MCF 10A (cell line): ENCODE measurements at regions not wholly inside any gene's neighbourhood (a gene's known extent, or its start where the extent isn't known, plus 50 kb on each side); places are given as distances from the start of the nearest gene placed in this dataset.

Experiments
- BruUV-seq: library from RNA; stranded (reverse); fragments of 400-500 nt; replicated peaks from 2 replicates; lab custom pipeline; 2021; lab: Mats Ljungman, UMichigan
- CTCF ChIA-PET: fragments of 300-600 bp; sonication (Branson Sonifier 250); formaldehyde crosslinking; extraction: SDS; loops from one replicate; lab custom pipeline; 2021; ENCODE audit warnings: antibody characterized with exemption, inconsistent platforms; lab: Yijun Ruan, JAX
- POLR2A ChIA-PET: fragments of 300-600, 350-650 bp; sonication (Branson Sonifier 250); formaldehyde crosslinking; extraction: SDS; loops from one replicate; lab custom pipeline; 2020; ENCODE audit warnings: antibody characterized with exemption, inconsistent platforms; lab: Yijun Ruan, JAX
- DNase-seq: peaks from one replicate; pipeline ENCODE4 v3.0.0-alpha.2; 2018; ENCODE audit not compliant: unreplicated experiment
- H3K27ac Mint-ChIP-seq: one replicate; pipeline ENCODE4 v1.8.0; 2022; ENCODE audit warnings: mild to moderate bottlenecking, low read depth, mixed read lengths; ENCODE audit not compliant: unreplicated experiment
- H3K27me3 Mint-ChIP-seq: one replicate; pipeline ENCODE4 v1.8.0; 2022; ENCODE audit warnings: mixed read lengths; ENCODE audit not compliant: insufficient read depth, unreplicated experiment
- H3K36me3 Mint-ChIP-seq: one replicate; pipeline ENCODE4 v1.8.0; 2022; ENCODE audit warnings: mild to moderate bottlenecking, moderate library complexity, mixed read lengths; ENCODE audit not compliant: insufficient read depth, unreplicated experiment
- H3K4me1 Mint-ChIP-seq: one replicate; pipeline ENCODE4 v1.8.0; 2022; ENCODE audit warnings: mixed read lengths; ENCODE audit not compliant: insufficient read depth, unreplicated experiment
- H3K4me3 Mint-ChIP-seq: one replicate; pipeline ENCODE4 v1.8.0; 2022; ENCODE audit warnings: mild to moderate bottlenecking, moderate library complexity, mixed read lengths; ENCODE audit not compliant: unreplicated experiment
- H3K9me3 Mint-ChIP-seq: one replicate; pipeline ENCODE4 v1.8.0; 2022; ENCODE audit warnings: mixed read lengths; ENCODE audit not compliant: unreplicated experiment
- CTCF ChIP-seq: fragments of 200-600 bp; IDR thresholded peaks from one replicate; pipeline ENCODE4 v1.8.0; 2022; ENCODE audit warnings: antibody characterized with exemption, mild to moderate bottlenecking; ENCODE audit not compliant: unreplicated experiment
- intact Hi-C: fragments of 100-400 bp; cut with micrococcal nuclease; formaldehyde crosslinking; loops from 2 replicates; pipeline ENCODE4 v1.14.1; 2022

GRCh38 chr14:34005901-34006300 is 55.0 kb upstream of the EGLN3 start:
- Mint-ChIP-seq H3K36me3 (peaks cover 7% of the 10 kb centered on the region), H3K27ac (no peak overlapping the region), H3K27me3 (no peaks in the 10 kb centered on the region), H3K4me1 (peaks cover 7% of the 10 kb centered on the region), H3K4me3 (no peak overlapping the region), H3K9me3 (no peaks in the 10 kb centered on the region)
- TF ChIP-seq CTCF = no peak
- intact Hi-C loops = no loop called here
- no peak for DNase-seq
- ChIA-PET CTCF (interaction anchor here (0.6 kb wide), 1 partner anchor 691 kb away, joined by 4 read pairs; no protein-coding TSS in a partner anchor), POLR2A (no interaction called here)
- no TSS peak for BruUV-seq

GRCh38 chr14:34004881-34005280 is 54.0 kb upstream of the EGLN3 start:
- no peak overlapping the region for H3K4me3 Mint-ChIP-seq
- no peak for DNase-seq
- POLR2A ChIA-PET = interaction anchor here (0.6 to 0.7 kb wide), 2 partner anchors 10 to 37 kb away, joined by 3 to 4 read pairs; no protein-coding TSS in a partner anchor
- TF ChIP-seq CTCF = no peak
- BruUV-seq = no TSS peak
- no peak overlapping the region for H3K27ac Mint-ChIP-seq
- no peaks in the 10 kb centered on the region for H3K9me3 Mint-ChIP-seq
- H3K4me1 Mint-ChIP-seq = peaks cover under 1% of the 10 kb centered on the region
- intact Hi-C loops = no loop called here
- CTCF ChIA-PET = interaction anchor here (0.6 kb wide), 1 partner anchor 257 kb away, joined by 3 read pairs; no protein-coding TSS in a partner anchor
- H3K27me3 Mint-ChIP-seq = no peaks in the 10 kb centered on the region
- peaks cover 7% of the 10 kb centered on the region for H3K36me3 Mint-ChIP-seq

- H3K4me3 Mint-ChIP-seq = no peak overlapping the region
- H3K27me3 Mint-ChIP-seq = no peaks in the 10 kb centered on the region
- POLR2A ChIA-PET = no interaction called here
- CTCF ChIA-PET = interaction anchor here (0.6 to 0.9 kb wide), 2 partner anchors 19 to 1323 kb away, joined by 3 to 4 read pairs; no protein-coding TSS in a partner anchor
- intact Hi-C loops = no loop called here
- BruUV-seq = no TSS peak
- DNase-seq = no peak
- no peaks in the 10 kb centered on the region for H3K9me3 Mint-ChIP-seq
- H3K36me3 Mint-ChIP-seq = peaks cover 7% of the 10 kb centered on the region
- TF ChIP-seq CTCF = no peak
- no peaks in the 10 kb centered on the region for H3K4me1 Mint-ChIP-seq
- H3K27ac Mint-ChIP-seq = no peak overlapping the region
Measured at GRCh38 chr14:34003691-34004090, 52.8 kb upstream of the EGLN3 start.

- intact Hi-C loops = no loop called here
- TF ChIP-seq CTCF = no peak
- POLR2A ChIA-PET = interaction anchor here (1.4 kb wide), 1 partner anchor 10 kb away, joined by 5 read pairs; no protein-coding TSS in a partner anchor
- H3K4me3 Mint-ChIP-seq = no peak overlapping the region
- H3K4me1 Mint-ChIP-seq = no peaks in the 10 kb centered on the region
- no peaks in the 10 kb centered on the region for H3K9me3 Mint-ChIP-seq
- no peak overlapping the region for H3K27ac Mint-ChIP-seq
- DNase-seq = no peak
- BruUV-seq = no TSS peak
- H3K27me3 Mint-ChIP-seq = no peaks in the 10 kb centered on the region
- H3K36me3 Mint-ChIP-seq = peaks cover 7% of the 10 kb centered on the region
- CTCF ChIA-PET = interaction anchor here (0.9 kb wide), 1 partner anchor 19 kb away, joined by 3 read pairs; no protein-coding TSS in a partner anchor
Measured at GRCh38 chr14:34003082-34003668, 52.3 kb upstream of the EGLN3 start.
